ENCODE measurements at regions not wholly inside any gene's neighbourhood (a gene's known extent, or its start where the extent isn't known, plus 50 kb on each side); places are given as distances from the start of the nearest gene placed in this dataset.

- no peak for TF ChIP-seq POLR2AphosphoS5 (IDR thresholded peaks at IDR 0.05; ENCODE audit: low read depth, low read length)
- no peak for TF ChIP-seq POLR2A (IDR thresholded peaks at IDR 0.05; ENCODE audit: low read depth, low read length)
- TF ChIP-seq TAF1 (IDR thresholded peaks at IDR 0.05; ENCODE audit: low read depth, low read length), result no peak
- no peak for TF ChIP-seq SPI1 (IDR thresholded peaks at IDR 0.05; ENCODE audit: low read depth, low read length)
Observed at GRCh38 chr13:26973946-26974345, 197.7 kb downstream of the USP12 start.
